ENCODE measurements at regions not wholly inside any gene's neighbourhood (a gene's known extent, or its start where the extent isn't known, plus 50 kb on each side); places are given as distances from the start of the nearest gene placed in this dataset.

DNA sequence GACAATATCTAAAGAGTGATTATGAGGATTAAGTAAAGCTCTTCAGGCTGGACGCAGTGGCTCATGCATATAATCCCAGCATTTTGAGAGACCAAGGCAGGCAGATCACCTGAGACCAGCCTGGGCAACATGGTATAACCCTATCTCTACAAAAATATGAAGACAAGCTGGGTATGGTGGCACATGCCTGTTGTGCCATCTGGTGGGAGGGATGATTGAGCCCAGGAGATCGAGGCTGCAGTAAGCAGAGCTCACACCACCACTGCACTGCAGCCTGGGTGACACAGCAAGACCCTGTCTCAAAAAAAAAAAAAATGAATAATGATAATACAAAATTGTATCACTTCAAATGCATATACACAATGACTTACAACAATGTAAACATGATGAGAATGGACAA lies 195.6 kb upstream of the AUTS2 start:
- Histone ChIP-seq H3K27ac (ENCODE audit: low read depth, low read length) (no peak overlapping the region), H3K4me1 (ENCODE audit: control insufficient read depth in 5 of 5, insufficient read depth in 5 of 5, low read length in 5 of 5) (peaks cover 0 to 3% (median 0%) of the 10 kb centered on the region in 5 donors), H3K9me3 (ENCODE audit: control insufficient read depth in 5 of 5, low read length in 5 of 5) (peaks cover 0 to 6% (median 4%) of the 10 kb centered on the region in 5 donors), H3K36me3 (ENCODE audit: control insufficient read depth in 5 of 5, insufficient read depth in 5 of 5, low read length in 5 of 5) (no peaks in the 10 kb centered on the region), H3K9ac (ENCODE audit: low read length in 5 of 5) (no peak overlapping the region), H3K27me3 (ENCODE audit: control insufficient read depth in 5 of 5, insufficient read depth in 4 of 5, low read length in 5 of 5) (no peaks in the 10 kb centered on the region), H3K4me3 (ENCODE audit: low read depth in 1 of 5, low read length in 5 of 5) (no peak overlapping the region)

DNA sequence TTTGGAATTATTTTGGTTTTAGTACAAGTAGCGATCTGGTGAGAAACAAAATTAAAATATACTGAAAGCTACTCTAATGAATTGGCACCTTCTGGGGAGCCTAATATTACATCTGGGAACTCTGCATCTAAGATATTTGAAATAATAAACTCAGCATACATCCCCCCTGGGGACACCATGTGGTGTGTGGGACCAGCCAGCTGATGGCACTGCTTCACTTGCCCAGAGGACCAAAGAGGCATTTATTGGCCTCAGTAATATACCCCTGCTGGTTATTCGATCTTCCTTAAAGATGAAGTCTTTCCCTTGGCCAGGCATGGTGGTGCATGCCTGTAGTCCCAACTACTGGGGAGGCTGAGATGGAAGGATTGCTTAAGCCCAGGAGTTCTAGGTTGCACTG lies 195.1 kb upstream of the AUTS2 start:
- Histone ChIP-seq H3K4me1 (ENCODE audit: control insufficient read depth in 5 of 5, insufficient read depth in 5 of 5, low read length in 5 of 5) (peaks cover 0 to 3% (median 0%) of the 10 kb centered on the region in 5 donors), H3K9me3 (ENCODE audit: control insufficient read depth in 5 of 5, low read length in 5 of 5) (peaks cover 0 to 6% (median 4%) of the 10 kb centered on the region in 5 donors), H3K36me3 (ENCODE audit: control insufficient read depth in 5 of 5, insufficient read depth in 5 of 5, low read length in 5 of 5) (no peaks in the 10 kb centered on the region), H3K27ac (ENCODE audit: low read depth, low read length) (no peak overlapping the region), H3K4me3 (ENCODE audit: low read depth in 1 of 5, low read length in 5 of 5) (no peak overlapping the region), H3K27me3 (ENCODE audit: control insufficient read depth in 5 of 5, insufficient read depth in 4 of 5, low read length in 5 of 5) (no peaks in the 10 kb centered on the region), H3K9ac (ENCODE audit: low read length in 5 of 5) (no peak overlapping the region)

DNA sequence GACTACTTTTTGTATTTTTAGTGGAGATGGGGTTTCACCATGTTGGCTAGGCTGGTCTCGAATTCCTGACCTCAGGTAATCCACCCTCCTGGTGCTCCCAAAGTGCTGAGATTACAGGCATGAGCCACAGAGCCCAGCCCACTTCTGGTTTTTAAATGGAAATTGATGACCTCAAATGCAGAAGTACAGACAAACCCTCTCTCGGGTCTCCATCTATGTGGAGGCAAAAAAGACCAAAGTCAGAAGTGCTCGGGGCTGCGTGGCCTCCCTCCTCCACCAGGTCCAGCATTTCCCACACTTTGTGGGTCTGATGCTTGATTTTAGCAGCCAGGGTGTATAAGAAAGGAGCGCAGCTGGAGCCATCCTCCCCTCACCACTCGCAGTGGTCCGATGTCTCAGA lies 187.3 kb upstream of the AUTS2 start:
- no peaks in the 10 kb centered on the region for H3K9me3 ChIP-seq (ENCODE audit: control insufficient read depth in 5 of 5, low read length in 5 of 5)

DNA sequence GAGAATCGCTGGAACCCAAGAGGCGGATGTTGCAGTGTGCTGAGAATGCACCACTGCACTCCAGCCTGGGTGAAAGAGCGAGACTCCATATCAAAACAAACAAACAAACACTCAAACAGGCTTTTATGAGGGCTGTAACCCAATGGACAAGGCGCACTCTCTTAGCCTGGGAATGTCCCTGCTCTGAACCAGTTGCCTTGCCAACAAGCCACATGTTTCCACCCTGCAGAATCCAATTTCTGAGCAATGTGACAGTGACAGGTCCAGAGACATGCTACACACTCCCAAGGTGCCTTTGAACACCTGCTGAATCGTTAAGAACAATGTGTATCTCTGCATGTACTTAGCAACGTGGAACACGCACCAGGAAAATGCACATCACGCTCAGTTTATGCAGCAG lies 186.8 kb upstream of the AUTS2 start:
- no peak overlapping the region for H3K9ac ChIP-seq (ENCODE audit: low read length in 5 of 5)
- no peaks in the 10 kb centered on the region for H3K9me3 ChIP-seq (ENCODE audit: control insufficient read depth in 5 of 5, low read length in 5 of 5)
- H3K27ac ChIP-seq (ENCODE audit: low read depth, low read length) = no peak overlapping the region
- H3K27me3 ChIP-seq (ENCODE audit: control insufficient read depth in 5 of 5, insufficient read depth in 4 of 5, low read length in 5 of 5) = no peaks in the 10 kb centered on the region
- peaks cover 0 to 6% (median 3%) of the 10 kb centered on the region in 5 donors for H3K4me1 ChIP-seq (ENCODE audit: control insufficient read depth in 5 of 5, insufficient read depth in 5 of 5, low read length in 5 of 5)
- H3K36me3 ChIP-seq (ENCODE audit: control insufficient read depth in 5 of 5, insufficient read depth in 5 of 5, low read length in 5 of 5) = no peaks in the 10 kb centered on the region
- H3K4me3 ChIP-seq (ENCODE audit: low read depth in 1 of 5, low read length in 5 of 5) = no peak overlapping the region

More for the DNA sequence above, 187.3 kb upstream of the AUTS2 start:
- H3K27ac ChIP-seq (ENCODE audit: low read depth, low read length) = no peak overlapping the region
- H3K9ac ChIP-seq (ENCODE audit: low read length in 5 of 5) = no peak overlapping the region
- peaks cover 0 to 6% (median 3%) of the 10 kb centered on the region in 5 donors for H3K4me1 ChIP-seq (ENCODE audit: control insufficient read depth in 5 of 5, insufficient read depth in 5 of 5, low read length in 5 of 5)
- no peak overlapping the region for H3K4me3 ChIP-seq (ENCODE audit: low read depth in 1 of 5, low read length in 5 of 5)
- no peaks in the 10 kb centered on the region for H3K27me3 ChIP-seq (ENCODE audit: control insufficient read depth in 5 of 5, insufficient read depth in 4 of 5, low read length in 5 of 5)
- H3K36me3 ChIP-seq (ENCODE audit: control insufficient read depth in 5 of 5, insufficient read depth in 5 of 5, low read length in 5 of 5) = no peaks in the 10 kb centered on the region

DNA sequence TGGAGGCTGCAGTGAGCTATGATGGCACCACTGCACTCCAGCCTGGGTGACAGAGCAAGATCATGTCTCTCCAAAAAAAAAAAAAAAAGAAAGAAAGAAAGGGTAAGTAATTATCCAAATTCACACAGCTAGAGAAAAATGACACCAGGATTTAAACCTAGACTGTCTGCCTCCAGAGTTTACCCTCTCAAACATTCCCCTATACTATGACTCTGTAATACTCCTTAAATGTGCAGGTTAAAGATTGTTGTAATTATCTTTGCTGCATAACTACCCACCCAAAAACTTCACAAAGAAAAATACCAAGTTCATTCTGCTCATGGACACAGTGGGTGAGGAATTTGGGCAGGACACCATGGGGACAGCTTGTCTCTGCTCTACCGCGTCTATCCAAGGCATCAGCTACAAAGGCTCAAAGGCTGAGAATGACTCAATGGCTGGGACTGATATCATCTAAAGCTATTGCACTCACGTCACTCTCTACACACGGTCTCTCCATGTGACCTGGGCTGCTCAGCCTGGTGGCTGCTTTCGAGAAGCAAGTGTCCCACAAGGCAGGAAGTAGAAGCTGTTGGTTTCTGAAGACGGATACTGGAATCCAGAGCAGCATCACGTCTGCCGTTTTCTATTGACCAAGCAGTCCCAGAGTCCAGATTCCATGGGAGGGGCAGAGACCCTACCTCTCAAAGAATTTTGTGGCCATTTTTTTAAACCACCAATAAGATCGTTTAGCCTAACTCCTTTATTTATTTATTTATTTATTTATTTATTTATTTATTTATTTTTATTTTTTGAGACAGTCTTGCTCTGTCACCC lies 185.7 kb upstream of the AUTS2 start:
- peak overlapping the region in 1 of 5 donors; percentile 7 for H3K4me3 ChIP-seq (ENCODE audit: low read depth in 1 of 5, low read length in 5 of 5)
- no peaks in the 10 kb centered on the region for H3K27me3 ChIP-seq (ENCODE audit: control insufficient read depth in 5 of 5, insufficient read depth in 4 of 5, low read length in 5 of 5)
- no peak overlapping the region for H3K27ac ChIP-seq (ENCODE audit: low read depth, low read length)
- H3K36me3 ChIP-seq (ENCODE audit: control insufficient read depth in 5 of 5, insufficient read depth in 5 of 5, low read length in 5 of 5) = no peaks in the 10 kb centered on the region
- H3K4me1 ChIP-seq (ENCODE audit: control insufficient read depth in 5 of 5, insufficient read depth in 5 of 5, low read length in 5 of 5) = peaks cover 0 to 6% (median 3%) of the 10 kb centered on the region in 5 donors
- H3K9ac ChIP-seq (ENCODE audit: low read length in 5 of 5) = no peak overlapping the region
- peaks cover 0 to 7% (median 0%) of the 10 kb centered on the region in 5 donors for H3K9me3 ChIP-seq (ENCODE audit: control insufficient read depth in 5 of 5, low read length in 5 of 5)

DNA sequence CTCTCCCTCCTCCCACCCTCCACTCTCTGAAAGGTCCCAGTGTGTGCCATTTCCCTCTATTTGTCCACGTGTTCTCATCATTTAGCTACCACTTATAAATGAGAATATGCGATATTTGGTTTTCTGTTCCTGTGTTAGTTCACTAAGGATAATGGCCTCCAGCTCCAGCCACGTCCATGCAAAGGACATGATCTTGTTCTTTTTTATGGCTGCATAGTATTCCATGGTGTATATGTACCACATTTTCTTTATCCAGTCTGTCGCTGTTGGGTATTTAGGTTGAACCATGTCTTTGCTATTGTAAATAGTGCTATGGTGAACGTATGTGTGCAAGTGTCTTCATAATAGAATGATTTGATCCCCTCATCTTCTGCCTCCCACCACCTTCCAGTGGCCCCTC lies 183.7 kb upstream of the AUTS2 start:
- H3K27me3 ChIP-seq (ENCODE audit: control insufficient read depth in 5 of 5, insufficient read depth in 4 of 5, low read length in 5 of 5) = no peaks in the 10 kb centered on the region
- H3K9ac ChIP-seq (ENCODE audit: low read length in 5 of 5) = no peak overlapping the region
- no peak overlapping the region for H3K27ac ChIP-seq (ENCODE audit: low read depth, low read length)
- H3K4me1 ChIP-seq (ENCODE audit: control insufficient read depth in 5 of 5, insufficient read depth in 5 of 5, low read length in 5 of 5) = peaks cover 0 to 13% (median 9%) of the 10 kb centered on the region in 5 donors
- H3K9me3 ChIP-seq (ENCODE audit: control insufficient read depth in 5 of 5, low read length in 5 of 5) = peaks cover 0 to 7% (median 0%) of the 10 kb centered on the region in 5 donors
- H3K36me3 ChIP-seq (ENCODE audit: control insufficient read depth in 5 of 5, insufficient read depth in 5 of 5, low read length in 5 of 5) = no peaks in the 10 kb centered on the region
- no peak overlapping the region for H3K4me3 ChIP-seq (ENCODE audit: low read depth in 1 of 5, low read length in 5 of 5)

DNA sequence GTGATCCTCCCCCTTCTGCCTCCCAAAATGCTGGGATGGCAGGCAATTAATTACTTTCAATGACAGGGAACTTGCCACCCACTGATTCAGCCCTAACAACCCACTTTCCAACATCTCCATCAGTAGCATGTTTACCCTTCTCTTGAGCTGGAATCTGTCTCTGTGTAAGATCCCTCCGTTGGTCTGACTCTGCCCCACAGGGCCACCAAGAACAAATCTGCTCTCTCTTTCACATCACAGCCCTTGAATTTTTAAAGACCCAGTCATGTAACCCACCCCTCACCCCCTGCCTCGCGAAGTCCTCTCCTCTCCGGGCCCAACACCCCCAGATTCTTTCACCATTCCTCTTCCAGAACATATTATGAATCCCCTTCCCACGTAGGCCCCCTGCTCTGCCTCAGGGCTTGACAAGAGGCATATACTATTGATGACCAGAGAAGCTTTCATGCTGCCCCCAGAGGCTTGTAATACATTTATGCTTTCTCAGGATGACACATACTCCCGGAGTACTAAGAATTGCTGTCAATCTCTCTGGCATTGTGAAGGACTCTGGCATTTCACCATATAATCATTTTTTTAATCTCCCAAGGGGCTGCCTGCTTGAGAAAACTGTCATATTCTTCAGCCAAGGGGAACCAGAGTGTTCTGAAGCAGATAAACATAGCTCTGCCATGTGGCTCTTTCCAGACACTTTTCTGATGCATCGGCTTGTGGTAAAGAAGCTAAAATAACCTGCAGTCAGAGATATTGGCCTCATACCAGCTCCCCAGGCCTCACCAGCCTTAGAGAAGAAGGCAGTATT lies 179.2 kb upstream of the AUTS2 start:
- H3K9ac ChIP-seq (ENCODE audit: low read length in 5 of 5) = no peak overlapping the region

DNA sequence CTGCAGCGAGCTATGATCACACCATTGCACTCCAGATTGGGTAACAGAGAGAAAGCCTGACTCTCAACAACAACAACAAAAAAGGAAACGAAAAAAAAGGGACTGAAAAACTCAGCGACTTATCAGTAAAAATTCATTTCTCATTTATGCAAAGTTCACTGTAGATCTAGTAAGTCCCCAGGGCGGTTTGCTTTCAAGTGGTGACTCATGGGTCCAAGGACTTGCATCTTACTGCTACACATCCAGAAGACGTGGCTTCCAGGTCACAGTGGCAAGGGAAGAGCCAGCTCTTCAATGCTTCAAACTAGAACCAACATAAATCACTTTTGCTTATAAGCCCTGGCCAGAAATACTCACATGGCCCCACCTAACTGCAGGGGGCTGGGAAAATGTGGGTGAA lies 178.3 kb upstream of the AUTS2 start:
- Histone ChIP-seq H3K27me3 (ENCODE audit: control insufficient read depth in 5 of 5, insufficient read depth in 4 of 5, low read length in 5 of 5) (no peaks in the 10 kb centered on the region), H3K27ac (ENCODE audit: low read depth, low read length) (no peak overlapping the region), H3K36me3 (ENCODE audit: control insufficient read depth in 5 of 5, insufficient read depth in 5 of 5, low read length in 5 of 5) (no peaks in the 10 kb centered on the region), H3K9ac (ENCODE audit: low read length in 5 of 5) (no peak overlapping the region), H3K4me1 (ENCODE audit: control insufficient read depth in 5 of 5, insufficient read depth in 5 of 5, low read length in 5 of 5) (peaks cover 0 to 27% (median 25%) of the 10 kb centered on the region in 5 donors), H3K9me3 (ENCODE audit: control insufficient read depth in 5 of 5, low read length in 5 of 5) (peaks cover 0 to 7% (median 0%) of the 10 kb centered on the region in 5 donors), H3K4me3 (ENCODE audit: low read depth in 1 of 5, low read length in 5 of 5) (peak overlapping the region in 1 of 5 donors; percentile 9)

More for the DNA sequence above, 179.2 kb upstream of the AUTS2 start:
- H3K36me3 ChIP-seq (ENCODE audit: control insufficient read depth in 5 of 5, insufficient read depth in 5 of 5, low read length in 5 of 5) = no peaks in the 10 kb centered on the region
- H3K4me1 ChIP-seq (ENCODE audit: control insufficient read depth in 5 of 5, insufficient read depth in 5 of 5, low read length in 5 of 5) = peaks cover 0 to 27% (median 25%) of the 10 kb centered on the region in 5 donors
- peaks cover 0 to 7% (median 0%) of the 10 kb centered on the region in 5 donors for H3K9me3 ChIP-seq (ENCODE audit: control insufficient read depth in 5 of 5, low read length in 5 of 5)
- H3K4me3 ChIP-seq (ENCODE audit: low read depth in 1 of 5, low read length in 5 of 5) = no peak overlapping the region
- H3K27me3 ChIP-seq (ENCODE audit: control insufficient read depth in 5 of 5, insufficient read depth in 4 of 5, low read length in 5 of 5) = no peaks in the 10 kb centered on the region
- no peak overlapping the region for H3K27ac ChIP-seq (ENCODE audit: low read depth, low read length)

DNA sequence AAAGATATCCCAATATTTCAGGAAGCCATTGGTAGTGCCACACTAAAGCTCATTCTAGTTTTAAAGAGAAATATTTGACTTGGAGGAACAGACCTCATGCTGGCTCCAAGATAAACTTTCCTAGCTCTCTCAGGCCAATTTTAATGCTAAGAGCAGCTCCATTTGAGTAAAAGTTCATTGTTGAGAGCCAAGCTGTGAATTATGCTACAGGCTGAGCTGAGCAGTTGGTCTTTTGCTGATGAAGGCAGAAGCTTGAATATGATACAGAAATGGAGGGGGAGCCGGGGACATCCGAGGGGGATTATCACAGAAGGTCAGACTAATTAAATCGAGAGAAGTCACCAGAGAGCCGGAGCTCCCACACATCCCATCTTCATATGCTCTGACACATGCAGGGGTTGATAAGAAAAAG lies 175.7 kb upstream of the AUTS2 start:
- Histone ChIP-seq H3K4me3 (ENCODE audit: low read depth in 1 of 5, low read length in 5 of 5) (no peak overlapping the region), H3K27ac (ENCODE audit: low read depth, low read length) (no peak overlapping the region), H3K27me3 (ENCODE audit: control insufficient read depth in 5 of 5, insufficient read depth in 4 of 5, low read length in 5 of 5) (no peaks in the 10 kb centered on the region), H3K36me3 (ENCODE audit: control insufficient read depth in 5 of 5, insufficient read depth in 5 of 5, low read length in 5 of 5) (no peaks in the 10 kb centered on the region), H3K9me3 (ENCODE audit: control insufficient read depth in 5 of 5, low read length in 5 of 5) (no peaks in the 10 kb centered on the region), H3K4me1 (ENCODE audit: control insufficient read depth in 5 of 5, insufficient read depth in 5 of 5, low read length in 5 of 5) (peaks cover 0 to 27% (median 25%) of the 10 kb centered on the region in 5 donors), H3K9ac (ENCODE audit: low read length in 5 of 5) (no peak overlapping the region)

DNA sequence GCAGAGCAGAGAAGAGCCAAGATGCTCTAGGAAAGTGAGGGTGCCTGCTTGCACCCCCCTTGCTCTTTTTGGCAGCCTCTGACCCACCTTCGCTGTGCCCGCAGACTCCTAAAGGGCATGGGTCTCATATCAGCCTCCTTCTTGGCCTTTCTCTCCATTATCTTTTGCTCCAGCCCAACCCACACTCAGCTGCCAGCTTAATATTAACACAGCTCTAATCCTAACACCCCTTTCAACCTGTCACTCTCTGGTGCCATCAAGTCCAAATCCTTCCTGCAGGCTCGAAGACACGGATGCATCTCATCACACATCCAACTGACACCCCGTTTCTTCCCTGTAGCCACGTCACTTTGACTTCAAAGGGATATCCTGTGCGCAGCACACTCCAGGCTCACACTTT lies 171.6 kb upstream of the AUTS2 start:
- Histone ChIP-seq H3K36me3 (ENCODE audit: control insufficient read depth in 5 of 5, insufficient read depth in 5 of 5, low read length in 5 of 5) (no peaks in the 10 kb centered on the region), H3K27me3 (ENCODE audit: control insufficient read depth in 5 of 5, insufficient read depth in 4 of 5, low read length in 5 of 5) (no peaks in the 10 kb centered on the region), H3K9me3 (ENCODE audit: control insufficient read depth in 5 of 5, low read length in 5 of 5) (no peaks in the 10 kb centered on the region), H3K27ac (ENCODE audit: low read depth, low read length) (no peak overlapping the region), H3K4me3 (ENCODE audit: low read depth in 1 of 5, low read length in 5 of 5) (no peak overlapping the region), H3K9ac (ENCODE audit: low read length in 5 of 5) (no peak overlapping the region), H3K4me1 (ENCODE audit: control insufficient read depth in 5 of 5, insufficient read depth in 5 of 5, low read length in 5 of 5) (peaks cover 3 to 35% (median 33%) of the 10 kb centered on the region in 5 donors)
